Astrocyte of the spinal cord (primary cell): ENCODE measurements at regions not wholly inside any gene's neighbourhood (a gene's known extent, or its start where the extent isn't known, plus 50 kb on each side); places are given as distances from the start of the nearest gene placed in this dataset.
A peak's percentile ranks its signal among the peaks of the same experiment; 100 is the strongest.

Source experiments
- DNase-seq: peaks from one replicate; pipeline ENCODE4 v3.0.0; 2011; ENCODE audit warnings: low read depth, low spot score
- H3K4me3 ChIP-seq: 2 replicates; pipeline ENCODE4 v1.5.1; 2011; ENCODE audit warnings: low read depth, mild to moderate bottlenecking, low read length, moderate library complexity
- in situ Hi-C: cut with HindIII; loops from 2 replicates; pipeline ENCODE4 v1.10.0; 2017; ENCODE audit warnings: low sequenced_read_pairs
- TF ChIP-seq, protein P1 (sequence below): IDR thresholded peaks from 2 replicates; pipeline ENCODE4 v1.5.1; 2012; ENCODE audit warnings: low read depth, mild to moderate bottlenecking, low read length, inconsistent platforms

DNA sequence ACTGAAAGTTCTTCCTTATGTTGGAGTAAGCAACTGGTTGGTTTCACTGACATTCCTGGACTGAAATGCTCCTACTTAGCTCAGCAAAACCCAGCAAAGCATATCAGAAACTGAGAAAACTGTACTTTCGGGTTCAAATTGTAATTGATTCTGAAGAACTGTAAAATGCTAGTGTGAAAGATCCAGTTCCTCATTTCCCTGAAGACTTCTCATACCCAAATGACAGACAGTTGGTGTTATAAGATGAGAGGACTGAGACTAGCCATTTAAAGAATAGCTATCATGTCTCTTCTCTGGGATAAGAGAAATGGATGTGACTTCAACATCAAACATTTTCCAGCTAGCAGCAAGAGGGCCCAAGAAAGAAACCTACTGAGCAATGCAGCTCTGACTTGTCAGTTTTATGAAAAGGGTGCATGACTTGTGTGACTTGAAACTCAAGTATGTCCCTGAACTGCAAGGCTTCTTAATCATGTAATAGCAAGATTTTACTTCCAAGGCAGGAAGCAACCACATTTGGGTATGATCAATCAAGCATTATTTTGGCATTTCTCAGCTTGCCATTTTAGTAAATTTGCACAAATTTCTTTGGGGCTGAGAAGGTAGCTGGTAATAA is 420.3 kb upstream of the MMADHC start:
- in situ Hi-C loops: no loop called here
- TF ChIP-seq, protein P1, sequence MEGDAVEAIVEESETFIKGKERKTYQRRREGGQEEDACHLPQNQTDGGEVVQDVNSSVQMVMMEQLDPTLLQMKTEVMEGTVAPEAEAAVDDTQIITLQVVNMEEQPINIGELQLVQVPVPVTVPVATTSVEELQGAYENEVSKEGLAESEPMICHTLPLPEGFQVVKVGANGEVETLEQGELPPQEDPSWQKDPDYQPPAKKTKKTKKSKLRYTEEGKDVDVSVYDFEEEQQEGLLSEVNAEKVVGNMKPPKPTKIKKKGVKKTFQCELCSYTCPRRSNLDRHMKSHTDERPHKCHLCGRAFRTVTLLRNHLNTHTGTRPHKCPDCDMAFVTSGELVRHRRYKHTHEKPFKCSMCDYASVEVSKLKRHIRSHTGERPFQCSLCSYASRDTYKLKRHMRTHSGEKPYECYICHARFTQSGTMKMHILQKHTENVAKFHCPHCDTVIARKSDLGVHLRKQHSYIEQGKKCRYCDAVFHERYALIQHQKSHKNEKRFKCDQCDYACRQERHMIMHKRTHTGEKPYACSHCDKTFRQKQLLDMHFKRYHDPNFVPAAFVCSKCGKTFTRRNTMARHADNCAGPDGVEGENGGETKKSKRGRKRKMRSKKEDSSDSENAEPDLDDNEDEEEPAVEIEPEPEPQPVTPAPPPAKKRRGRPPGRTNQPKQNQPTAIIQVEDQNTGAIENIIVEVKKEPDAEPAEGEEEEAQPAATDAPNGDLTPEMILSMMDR: no peak
- no peak overlapping the region for H3K4me3 ChIP-seq
- DNase-seq: no peak

DNA sequence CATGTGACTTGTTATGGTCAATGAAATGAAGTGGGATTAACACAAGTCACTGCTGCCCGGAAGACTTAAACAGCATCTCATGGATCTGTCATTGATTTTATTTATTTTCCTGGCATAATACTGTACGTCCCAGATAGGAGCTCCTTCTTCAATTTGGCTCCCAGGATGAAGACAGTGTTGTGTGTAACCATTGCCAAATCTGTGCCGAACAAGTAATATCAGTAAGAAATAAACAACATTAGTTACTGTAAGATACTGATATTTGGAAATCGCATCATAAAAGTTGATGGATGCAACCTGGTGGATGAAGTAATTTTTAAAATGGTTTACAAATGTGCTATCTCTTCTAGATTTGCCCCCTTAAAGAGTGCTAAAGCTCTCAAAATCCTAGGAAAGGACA is 419.0 kb upstream of the MMADHC start:
- in situ Hi-C loops: no loop called here
- no peak for DNase-seq
- H3K4me3 ChIP-seq: no peak overlapping the region
- TF ChIP-seq, protein P1: no peak

DNA sequence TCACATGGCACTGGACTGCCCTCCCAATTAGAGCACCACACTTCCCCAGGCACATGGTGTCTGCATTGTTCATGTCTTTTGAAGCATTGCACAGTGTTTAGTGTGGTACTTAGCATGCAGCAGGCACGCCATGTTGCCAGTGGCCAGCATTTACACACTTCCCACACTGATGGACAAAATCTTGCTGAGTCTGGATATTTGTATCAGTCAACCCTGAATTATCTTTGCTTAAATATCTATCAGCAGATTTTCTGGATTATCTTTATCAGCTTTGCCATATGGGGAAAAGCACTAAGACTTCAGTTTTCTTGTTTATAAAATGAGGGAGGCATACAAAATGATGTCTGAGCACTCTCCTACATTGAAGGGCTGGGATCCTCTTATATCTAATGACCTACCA is 416.0 kb upstream of the MMADHC start:
- H3K4me3 ChIP-seq: no peak overlapping the region
- no peak for DNase-seq
- in situ Hi-C loops: no loop called here
- TF ChIP-seq, protein P1: no peak

DNA sequence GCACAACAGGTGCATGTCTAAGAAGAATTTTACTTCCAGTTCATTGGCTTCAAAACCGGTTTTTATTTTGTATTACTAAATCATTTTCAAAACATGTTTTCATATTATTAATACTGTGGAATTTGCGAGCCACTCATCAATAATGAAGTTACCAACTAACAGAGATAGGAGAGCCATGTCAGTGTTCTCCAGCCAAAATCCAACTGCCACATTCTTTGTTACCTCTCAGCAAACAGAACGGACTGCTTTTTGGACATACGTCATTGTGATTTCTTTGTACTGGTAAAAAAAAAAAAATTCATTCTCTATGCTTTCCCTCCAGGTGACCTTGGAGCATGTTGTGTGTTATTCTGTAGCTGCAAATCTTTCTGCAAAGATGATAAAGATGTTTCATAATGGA is 414.2 kb upstream of the MMADHC start:
- no peak for DNase-seq

DNA sequence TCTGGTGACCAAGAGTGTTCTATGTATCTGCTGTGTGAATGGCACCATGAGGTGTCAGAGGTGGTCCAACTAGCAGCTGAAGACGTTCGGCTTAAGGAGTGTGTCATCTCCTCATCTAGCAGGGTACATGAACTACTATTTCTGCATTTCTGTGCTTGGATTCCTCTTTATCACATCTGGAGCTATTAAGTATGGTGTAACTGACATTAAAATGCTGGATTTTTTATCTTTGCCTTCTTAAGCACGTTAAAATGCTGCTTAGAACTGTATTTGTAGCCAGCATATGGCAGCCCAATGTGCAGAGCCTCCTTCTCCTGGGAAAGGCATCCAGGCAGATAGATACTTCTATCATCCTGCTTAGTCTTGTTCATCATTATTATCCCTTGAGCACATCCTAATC is 409.3 kb upstream of the MMADHC start:
- H3K4me3 ChIP-seq: no peak overlapping the region
- in situ Hi-C loops: no loop called here
- TF ChIP-seq, protein P1: no peak
- no peak for DNase-seq

More for the DNA sequence above, 414.2 kb upstream of the MMADHC start:
- H3K4me3 ChIP-seq: no peak overlapping the region
- TF ChIP-seq, protein P1: no peak
- in situ Hi-C loops: no loop called here

DNA sequence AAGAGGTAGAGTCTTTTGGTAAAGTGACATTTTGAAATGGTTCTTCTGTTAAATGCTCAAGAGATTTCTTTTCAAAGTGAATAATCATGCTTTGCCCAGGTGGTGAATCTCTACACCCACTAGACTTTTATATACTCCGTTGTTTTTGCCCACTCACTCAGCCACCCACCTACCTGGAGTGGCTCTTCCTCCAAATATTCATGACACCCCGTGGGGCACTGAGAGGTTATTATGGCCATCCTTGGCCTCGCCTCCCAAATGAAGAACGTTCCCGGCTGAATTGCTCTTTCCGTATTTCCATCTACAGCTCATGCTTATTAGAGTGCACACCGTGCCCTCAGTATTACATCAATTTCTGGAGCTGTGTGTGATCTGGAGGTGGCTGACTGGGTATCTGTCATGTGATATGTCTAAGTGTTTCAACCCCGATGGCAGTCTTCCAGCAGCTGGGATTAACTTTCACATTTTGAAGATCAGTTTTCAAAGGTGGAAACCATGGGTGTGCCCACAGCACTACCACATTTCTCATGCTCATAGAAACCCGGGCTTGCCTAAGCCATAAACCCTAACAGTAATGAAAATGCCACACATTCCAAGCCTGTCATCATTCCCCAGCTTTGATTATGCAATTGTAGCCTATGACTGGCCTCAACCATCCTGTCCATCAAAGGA is 406.6 kb upstream of the MMADHC start:
- TF ChIP-seq, protein P1: no peak
- H3K4me3 ChIP-seq: no peak overlapping the region
- DNase-seq: peak; percentile 71
- in situ Hi-C loops: no loop called here
